Tibial nerve (tissue), 4 donors: ENCODE measurements at regions not wholly inside any gene's neighbourhood (a gene's known extent, or its start where the extent isn't known, plus 50 kb on each side); places are given as distances from the start of the nearest gene placed in this dataset.

Experiments
- DNase-seq, 2 donors: peaks; one replicate each; pipeline ENCODE4 v3.0.0-alpha.2; 2019; ENCODE audit warnings: low spot score in 2 of 2
- H3K27ac ChIP-seq, 4 donors: fragments of 200-600 bp; sonication (generic) in 3 of 4; one replicate each; pipeline ENCODE4 v1.5.1; 2017 to 2019; ENCODE audit warnings: mild to moderate bottlenecking in 1 of 4
- H3K27me3 ChIP-seq, 2 donors: fragments of 200-600 bp; sonication (generic) in 1 of 2; one replicate each; pipeline versions ENCODE4 v1.5.1 to v1.6.0; 2017 to 2019
- H3K36me3 ChIP-seq, 3 donors: fragments of 200-600 bp; sonication (generic); one replicate each; pipeline ENCODE4 v1.5.1; 2018 to 2019
- H3K4me1 ChIP-seq, 4 donors: fragments of 200-600 bp; sonication (generic) in 3 of 4; one replicate each; pipeline ENCODE4 v1.5.1; 2017 to 2019
- H3K4me3 ChIP-seq, 4 donors: fragments of 200-600 bp; sonication (generic) in 3 of 4; one replicate each; pipeline ENCODE4 v1.5.1; 2017 to 2019; ENCODE audit warnings: mild to moderate bottlenecking in 1 of 4, moderate library complexity in 1 of 4
- H3K9me3 ChIP-seq, 4 donors: fragments of 200-600 bp; sonication (generic) in 3 of 4; one replicate each; pipeline ENCODE4 v1.5.1; 2017 to 2019
- EP300 ChIP-seq, 2 donors: sonication (generic); formaldehyde crosslinking; IDR thresholded peaks; one replicate each; pipeline ENCODE4 v1.6.1; 2017; ENCODE audit warnings: antibody characterized with exemption in 2 of 2, mild to moderate bottlenecking in 1 of 2
- POLR2A ChIP-seq, 2 donors: fragments of 450-650 bp; IDR thresholded peaks; one replicate each; pipeline ENCODE4 v1.6.1; 2017; ENCODE audit warnings: antibody characterized with exemption in 2 of 2, mild to moderate bottlenecking in 2 of 2, moderate library complexity in 2 of 2
- WGBS, 2 donors: methylation state at CpG; one replicate each; pipeline ENCODE4 v1.1.5; 2018; 5-methylcytosine and 5-hydroxymethylcytosine counted together
- TF ChIP-seq, protein P1 (sequence below), 5 experiments: fragments of 200-600 bp in 3 of 5; fragments of 450-650 bp in 2 of 5; sonication (generic) in 3 of 5; IDR thresholded peaks; one replicate each; pipeline ENCODE4 v1.5.1; 2016 to 2019; ENCODE audit warnings: antibody characterized with exemption in 5 of 5, mild to moderate bottlenecking in 3 of 5, moderate library complexity in 2 of 5

DNA sequence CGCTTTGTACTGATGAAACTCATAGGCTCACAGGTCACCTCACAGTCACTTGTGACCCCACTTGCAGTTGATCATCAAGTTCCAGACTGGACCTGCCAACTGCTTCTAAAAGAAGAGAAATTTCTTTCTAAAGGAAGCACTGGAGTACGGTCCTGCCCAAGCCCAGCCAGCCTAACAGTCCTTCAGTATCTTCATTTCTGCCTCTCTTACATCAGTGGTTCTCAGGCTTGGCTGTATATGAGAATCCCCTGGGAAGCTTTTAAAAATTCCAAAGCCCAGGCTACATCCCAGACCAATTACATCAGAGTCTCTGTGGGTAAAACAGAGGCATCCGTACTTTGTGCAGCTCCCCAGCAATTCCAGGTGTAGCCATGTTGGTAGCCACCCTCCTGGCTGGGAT, 282.1 kb downstream of the NFIB start:
- Histone ChIP-seq H3K4me1 (peaks cover 0 to 37% (median 7%) of the 10 kb centered on the region in 4 donors), H3K9me3 (no peaks in the 10 kb centered on the region), H3K36me3 (no peaks in the 10 kb centered on the region), H3K27me3 (no peaks in the 10 kb centered on the region), H3K27ac (peak overlapping the region in 3 of 4 donors; percentile 61 to 88 (median 87)), H3K4me3 (no peak overlapping the region)
- TF ChIP-seq EP300 (IDR thresholded peaks at IDR 0.05): no peak
- no peak for TF ChIP-seq POLR2A (IDR thresholded peaks at IDR 0.05)
- TF ChIP-seq, protein P1, sequence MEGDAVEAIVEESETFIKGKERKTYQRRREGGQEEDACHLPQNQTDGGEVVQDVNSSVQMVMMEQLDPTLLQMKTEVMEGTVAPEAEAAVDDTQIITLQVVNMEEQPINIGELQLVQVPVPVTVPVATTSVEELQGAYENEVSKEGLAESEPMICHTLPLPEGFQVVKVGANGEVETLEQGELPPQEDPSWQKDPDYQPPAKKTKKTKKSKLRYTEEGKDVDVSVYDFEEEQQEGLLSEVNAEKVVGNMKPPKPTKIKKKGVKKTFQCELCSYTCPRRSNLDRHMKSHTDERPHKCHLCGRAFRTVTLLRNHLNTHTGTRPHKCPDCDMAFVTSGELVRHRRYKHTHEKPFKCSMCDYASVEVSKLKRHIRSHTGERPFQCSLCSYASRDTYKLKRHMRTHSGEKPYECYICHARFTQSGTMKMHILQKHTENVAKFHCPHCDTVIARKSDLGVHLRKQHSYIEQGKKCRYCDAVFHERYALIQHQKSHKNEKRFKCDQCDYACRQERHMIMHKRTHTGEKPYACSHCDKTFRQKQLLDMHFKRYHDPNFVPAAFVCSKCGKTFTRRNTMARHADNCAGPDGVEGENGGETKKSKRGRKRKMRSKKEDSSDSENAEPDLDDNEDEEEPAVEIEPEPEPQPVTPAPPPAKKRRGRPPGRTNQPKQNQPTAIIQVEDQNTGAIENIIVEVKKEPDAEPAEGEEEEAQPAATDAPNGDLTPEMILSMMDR (IDR thresholded peaks at IDR 0.05): no peak
- WGBS, 2 donors: 53 to 62% methylated on average over 3 of the region's 3 CpGs
- no peak for DNase-seq

DNA sequence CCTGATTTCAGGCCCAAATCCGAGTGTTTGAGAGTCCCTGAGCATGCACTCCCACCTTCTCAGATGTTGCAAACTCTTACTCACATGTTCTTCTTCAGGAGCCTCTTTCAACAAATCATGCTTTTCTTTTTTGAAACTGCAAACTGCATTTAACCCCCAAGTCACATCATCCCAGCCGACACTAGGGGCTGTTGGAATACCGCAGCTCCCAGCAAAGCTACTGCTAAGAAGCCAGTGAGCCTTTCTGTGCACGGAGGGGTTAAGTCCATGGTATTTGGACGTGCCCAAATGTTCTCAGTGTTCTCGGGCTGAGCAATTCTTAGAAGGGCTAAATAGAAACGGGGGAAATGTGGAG, 282.9 kb downstream of the NFIB start:
- 10 to 24% methylated on average over 7 of the region's 7 CpGs for WGBS, 2 donors

DNA sequence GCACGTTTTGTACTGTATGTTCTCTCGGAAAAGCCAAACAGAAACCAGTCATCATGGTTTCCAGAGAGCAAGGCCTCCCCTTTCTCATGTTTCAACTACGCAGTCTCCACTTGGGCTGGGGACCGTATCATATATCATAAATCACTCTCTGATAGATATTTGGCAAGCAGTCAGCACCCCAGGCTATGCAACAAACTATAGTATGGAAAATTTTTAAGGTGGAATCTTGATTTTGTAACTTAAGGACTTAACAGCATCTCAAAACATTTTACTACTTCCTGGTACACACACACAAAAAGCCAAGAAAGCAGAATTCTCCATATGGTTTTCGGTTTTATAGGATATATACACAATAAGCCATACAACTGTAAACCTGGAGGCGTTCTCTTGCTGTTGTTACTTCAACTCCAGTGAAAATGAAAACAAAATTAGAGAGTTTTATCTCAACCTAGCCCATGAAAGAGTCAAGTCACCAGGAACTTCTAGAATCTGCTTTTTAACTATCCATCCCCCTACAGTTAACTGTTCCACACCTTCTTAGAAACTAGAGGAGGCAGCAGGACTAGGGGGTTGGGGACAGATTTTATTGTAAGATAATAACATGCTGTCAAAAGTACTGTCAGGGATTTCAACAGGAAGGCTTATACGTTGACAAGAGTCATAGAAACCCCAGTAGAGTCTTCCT, 283.4 kb downstream of the NFIB start:
- peaks cover 0 to 37% (median 7%) of the 10 kb centered on the region in 4 donors for H3K4me1 ChIP-seq
- H3K27ac ChIP-seq: peak overlapping the region; percentile 61 to 88 (median 78)
- 15% methylated on average over 7 of the region's 7 CpGs for WGBS, 2 donors
- no peaks in the 10 kb centered on the region for H3K27me3 ChIP-seq
- peak in 1 of 2 donors; percentile 20 for DNase-seq
- TF ChIP-seq POLR2A (IDR thresholded peaks at IDR 0.05) (no peak), EP300 (IDR thresholded peaks at IDR 0.05) (peak in 1 of 2 donors; percentile 46)
- TF ChIP-seq, protein P1 (IDR thresholded peaks at IDR 0.05): no peak
- H3K9me3 ChIP-seq: no peaks in the 10 kb centered on the region
- no peaks in the 10 kb centered on the region for H3K36me3 ChIP-seq
- H3K4me3 ChIP-seq: peak overlapping the region in 3 of 4 donors; percentile 16 to 41 (median 27)

More for the DNA sequence above, 282.9 kb downstream of the NFIB start:
- DNase-seq: peak in 1 of 2 donors; percentile 29
- H3K36me3 ChIP-seq: no peaks in the 10 kb centered on the region
- H3K9me3 ChIP-seq: no peaks in the 10 kb centered on the region
- no peaks in the 10 kb centered on the region for H3K27me3 ChIP-seq
- TF ChIP-seq, protein P1 (IDR thresholded peaks at IDR 0.05): peak in 1 of 5 experiments; percentile 27
- TF ChIP-seq POLR2A (IDR thresholded peaks at IDR 0.05) (no peak), EP300 (IDR thresholded peaks at IDR 0.05) (peak in 1 of 2 donors; percentile 70)
- peak overlapping the region in 1 of 4 donors; percentile 41 for H3K4me3 ChIP-seq
- peak overlapping the region; percentile 61 to 88 (median 78) for H3K27ac ChIP-seq
- peaks cover 0 to 37% (median 7%) of the 10 kb centered on the region in 4 donors for H3K4me1 ChIP-seq

DNA sequence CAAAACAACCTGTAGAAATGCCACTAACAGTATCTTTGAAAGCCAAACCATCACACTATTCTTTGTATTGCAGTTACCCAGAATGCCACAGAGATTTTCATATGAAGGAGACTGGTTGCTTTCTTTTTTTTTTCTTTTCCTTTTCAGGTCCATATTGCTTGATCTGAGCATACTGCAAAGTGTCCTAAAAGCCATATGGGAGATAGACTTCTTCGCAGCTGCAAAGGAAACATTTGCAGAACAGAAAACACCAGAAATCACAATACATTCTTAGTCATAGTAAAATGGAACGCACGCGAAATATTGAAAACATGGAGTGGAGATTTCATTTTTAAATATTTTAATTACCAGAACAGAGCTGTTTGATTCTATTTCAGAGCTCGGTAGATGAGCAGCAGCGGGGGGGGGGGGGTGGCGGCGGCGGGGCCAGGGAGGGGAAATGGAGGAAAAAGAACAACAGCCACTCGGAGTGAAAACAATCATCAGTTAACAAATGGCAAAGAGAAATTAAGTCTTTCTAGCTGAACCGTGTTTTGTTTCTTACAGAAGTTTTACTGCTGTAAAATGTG, 284.1 kb downstream of the NFIB start:
- Histone ChIP-seq H3K27me3 (no peaks in the 10 kb centered on the region), H3K4me3 (peak overlapping the region in 2 of 4 donors; percentile 16 to 41), H3K9me3 (no peaks in the 10 kb centered on the region), H3K27ac (peak overlapping the region; percentile 61 to 88 (median 78)), H3K36me3 (no peaks in the 10 kb centered on the region), H3K4me1 (peaks cover 0 to 37% (median 7%) of the 10 kb centered on the region in 4 donors)
- WGBS, 2 donors: 11 to 21% methylated on average over 10 to 11 of the region's 11 CpGs
- TF ChIP-seq, protein P1 (IDR thresholded peaks at IDR 0.05): no peak
- TF ChIP-seq EP300 (IDR thresholded peaks at IDR 0.05) (no peak), POLR2A (IDR thresholded peaks at IDR 0.05) (no peak)
- DNase-seq: no peak
